ENCODE measurements at regions not wholly inside any gene's neighbourhood (a gene's known extent, or its start where the extent isn't known, plus 50 kb on each side); places are given as distances from the start of the nearest gene placed in this dataset.

DNA sequence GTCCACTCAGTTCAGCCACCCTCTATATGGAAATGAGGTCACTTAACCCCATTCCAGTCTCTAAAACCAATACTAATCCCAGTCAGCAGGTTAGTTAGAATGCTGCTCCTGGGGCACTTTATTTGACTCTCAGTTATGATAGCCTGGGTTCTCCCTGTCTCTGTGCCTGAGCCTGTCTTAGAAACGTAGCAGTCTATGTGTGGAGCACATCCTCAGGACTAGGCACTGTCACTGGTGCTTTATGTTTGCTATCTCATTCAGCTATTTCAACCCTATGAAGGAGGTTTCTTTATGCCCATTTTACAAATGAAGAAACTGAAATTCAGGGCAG lies 152.5 kb upstream of the PKDCC start:
- TF ChIP-seq, protein P1, sequence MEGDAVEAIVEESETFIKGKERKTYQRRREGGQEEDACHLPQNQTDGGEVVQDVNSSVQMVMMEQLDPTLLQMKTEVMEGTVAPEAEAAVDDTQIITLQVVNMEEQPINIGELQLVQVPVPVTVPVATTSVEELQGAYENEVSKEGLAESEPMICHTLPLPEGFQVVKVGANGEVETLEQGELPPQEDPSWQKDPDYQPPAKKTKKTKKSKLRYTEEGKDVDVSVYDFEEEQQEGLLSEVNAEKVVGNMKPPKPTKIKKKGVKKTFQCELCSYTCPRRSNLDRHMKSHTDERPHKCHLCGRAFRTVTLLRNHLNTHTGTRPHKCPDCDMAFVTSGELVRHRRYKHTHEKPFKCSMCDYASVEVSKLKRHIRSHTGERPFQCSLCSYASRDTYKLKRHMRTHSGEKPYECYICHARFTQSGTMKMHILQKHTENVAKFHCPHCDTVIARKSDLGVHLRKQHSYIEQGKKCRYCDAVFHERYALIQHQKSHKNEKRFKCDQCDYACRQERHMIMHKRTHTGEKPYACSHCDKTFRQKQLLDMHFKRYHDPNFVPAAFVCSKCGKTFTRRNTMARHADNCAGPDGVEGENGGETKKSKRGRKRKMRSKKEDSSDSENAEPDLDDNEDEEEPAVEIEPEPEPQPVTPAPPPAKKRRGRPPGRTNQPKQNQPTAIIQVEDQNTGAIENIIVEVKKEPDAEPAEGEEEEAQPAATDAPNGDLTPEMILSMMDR (conservative IDR thresholded peaks at IDR 0.05; ENCODE audit: low read depth, low read length), result no peak
- TF ChIP-seq EZH2 (IDR thresholded peaks at IDR 0.05; ENCODE audit: borderline replicate concordance, low read depth, low read length, poor library complexity, severe bottlenecking), result no peak
- H3K4me1 ChIP-seq (ENCODE audit: insufficient read depth, low read length, poor library complexity, severe bottlenecking), result no peaks in the 10 kb centered on the region
- no peaks in the 10 kb centered on the region for H3K9me3 ChIP-seq (ENCODE audit: low read depth, low read length, poor library complexity, severe bottlenecking)
- no peaks in the 10 kb centered on the region for H3K36me3 ChIP-seq (ENCODE audit: insufficient read depth, low read length, poor library complexity, severe bottlenecking)
- POLR2A ChIA-PET (ENCODE audit: low non-redundant PET), result no interaction called here
- no TSS peak for BruUV-seq (replicated peaks)
- no peak for DNase-seq (ENCODE audit: low spot score)
- H3K27me3 ChIP-seq (replicated peaks; ENCODE audit: insufficient read depth, low read depth, low read length, poor library complexity), result no peaks in the 10 kb centered on the region
- CTCF ChIA-PET, result no interaction called here
- no peak overlapping the region for H3K27ac ChIP-seq (ENCODE audit: low read depth, low read length, poor library complexity, severe bottlenecking)
- no peak overlapping the region for H3K4me3 ChIP-seq (ENCODE audit: low read depth, low read length, poor library complexity, severe bottlenecking)
- intact Hi-C loops (cut with micrococcal nuclease; ENCODE audit: unreplicated experiment), result no loop called here

DNA sequence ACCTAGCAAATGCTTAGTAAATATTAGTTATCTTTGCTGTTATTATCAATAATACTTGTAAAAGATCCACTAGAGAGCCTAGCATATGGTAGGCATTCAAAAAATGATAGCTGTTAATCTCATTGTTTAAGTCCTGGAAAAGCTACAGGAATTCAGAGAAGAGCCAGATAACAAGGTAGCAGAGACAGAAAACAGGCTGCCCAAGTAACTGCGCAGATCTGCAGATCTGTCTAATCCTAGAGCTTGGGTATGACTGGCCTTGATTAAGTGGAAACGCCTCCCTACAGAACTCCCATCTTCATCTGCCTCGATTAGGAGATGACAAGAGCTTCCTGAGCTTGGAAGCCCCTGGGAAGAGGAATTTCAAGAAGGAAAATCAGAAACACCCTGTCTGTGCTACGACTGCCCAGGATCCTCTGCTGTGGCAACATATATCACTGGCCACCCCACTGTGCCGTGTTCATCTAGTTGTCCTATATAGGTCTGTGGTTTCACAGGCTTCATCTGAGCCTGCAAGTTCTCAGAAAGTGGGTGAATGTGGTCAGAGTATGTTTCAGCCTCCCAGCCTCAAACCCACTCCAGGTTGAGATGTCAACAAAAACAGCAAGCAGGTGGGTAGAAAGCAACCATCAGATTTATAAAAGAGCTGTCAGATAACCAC lies 151.5 kb upstream of the PKDCC start:
- no peaks in the 10 kb centered on the region for H3K27me3 ChIP-seq (replicated peaks; ENCODE audit: insufficient read depth, low read depth, low read length, poor library complexity)
- POLR2A ChIA-PET (ENCODE audit: low non-redundant PET), result no interaction called here
- H3K4me3 ChIP-seq (ENCODE audit: low read depth, low read length, poor library complexity, severe bottlenecking), result no peak overlapping the region
- H3K4me1 ChIP-seq (ENCODE audit: insufficient read depth, low read length, poor library complexity, severe bottlenecking), result no peaks in the 10 kb centered on the region
- TF ChIP-seq, protein P1 (conservative IDR thresholded peaks at IDR 0.05; ENCODE audit: low read depth, low read length), result no peak
- TF ChIP-seq EZH2 (IDR thresholded peaks at IDR 0.05; ENCODE audit: borderline replicate concordance, low read depth, low read length, poor library complexity, severe bottlenecking), result no peak
- BruUV-seq (replicated peaks), result no TSS peak
- DNase-seq (ENCODE audit: low spot score), result no peak
- intact Hi-C loops (cut with micrococcal nuclease; ENCODE audit: unreplicated experiment), result no loop called here
- no peak overlapping the region for H3K27ac ChIP-seq (ENCODE audit: low read depth, low read length, poor library complexity, severe bottlenecking)
- no peaks in the 10 kb centered on the region for H3K36me3 ChIP-seq (ENCODE audit: insufficient read depth, low read length, poor library complexity, severe bottlenecking)
- no peaks in the 10 kb centered on the region for H3K9me3 ChIP-seq (ENCODE audit: low read depth, low read length, poor library complexity, severe bottlenecking)
- CTCF ChIA-PET, result no interaction called here

DNA sequence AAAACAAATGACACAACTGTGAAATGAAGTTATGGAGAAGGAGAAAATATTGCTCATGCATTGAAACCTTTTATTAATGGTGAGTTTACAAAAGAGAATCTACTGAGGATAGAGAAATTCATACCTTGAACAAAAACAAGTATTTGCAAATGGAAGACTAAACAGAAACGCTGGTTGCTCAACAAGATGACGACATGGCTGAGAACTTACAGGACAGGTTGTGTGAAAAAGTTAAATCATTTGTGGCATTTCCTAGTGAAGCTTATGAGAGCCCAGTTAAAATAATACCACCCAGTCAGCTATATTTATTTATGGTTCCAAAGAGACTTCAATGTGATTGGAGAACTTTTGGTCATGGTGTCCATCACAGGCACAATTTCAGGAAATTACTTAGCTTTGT lies 148.6 kb upstream of the PKDCC start:
- intact Hi-C loops (cut with micrococcal nuclease; ENCODE audit: unreplicated experiment), result no loop called here
- no TSS peak for BruUV-seq (replicated peaks)
- no peaks in the 10 kb centered on the region for H3K36me3 ChIP-seq (ENCODE audit: insufficient read depth, low read length, poor library complexity, severe bottlenecking)
- no peaks in the 10 kb centered on the region for H3K27me3 ChIP-seq (replicated peaks; ENCODE audit: insufficient read depth, low read depth, low read length, poor library complexity)
- H3K4me1 ChIP-seq (ENCODE audit: insufficient read depth, low read length, poor library complexity, severe bottlenecking), result no peaks in the 10 kb centered on the region
- H3K4me3 ChIP-seq (ENCODE audit: low read depth, low read length, poor library complexity, severe bottlenecking), result no peak overlapping the region
- no peak for DNase-seq (ENCODE audit: low spot score)
- ChIA-PET POLR2A (ENCODE audit: low non-redundant PET) (no interaction called here), CTCF (no interaction called here)
- no peak overlapping the region for H3K27ac ChIP-seq (ENCODE audit: low read depth, low read length, poor library complexity, severe bottlenecking)
- no peaks in the 10 kb centered on the region for H3K9me3 ChIP-seq (ENCODE audit: low read depth, low read length, poor library complexity, severe bottlenecking)
- TF ChIP-seq EZH2 (IDR thresholded peaks at IDR 0.05; ENCODE audit: borderline replicate concordance, low read depth, low read length, poor library complexity, severe bottlenecking), result no peak
- TF ChIP-seq, protein P1 (conservative IDR thresholded peaks at IDR 0.05; ENCODE audit: low read depth, low read length), result no peak

All from A673 (cell line).